K562 (cell line): ENCODE measurements at regions not wholly inside any gene's neighbourhood (a gene's known extent, or its start where the extent isn't known, plus 50 kb on each side); places are given as distances from the start of the nearest gene placed in this dataset.

ENCODE experiments used
- CBFA2T3 ChIP-seq: fragments of 450-650 bp; IDR thresholded peaks from 2 replicates; pipeline ENCODE4 v1.6.1; 2017
- CCNT2 ChIP-seq: IDR thresholded peaks from 2 replicates; pipeline ENCODE4 v1.6.1; 2011; ENCODE audit warnings: borderline replicate concordance, low read depth, mild to moderate bottlenecking, moderate library complexity, mixed read lengths, low read length; ENCODE audit not compliant: insufficient read length; ENCODE audit errors: extremely low read depth
- CREB1 ChIP-seq, 2 experiments: sonication (generic) in 1 of 2; formaldehyde crosslinking in 1 of 2; IDR thresholded peaks; 2 replicates each; pipeline versions ENCODE4 v1.6.1 to v1.8.0; 2012 to 2022; ENCODE audit warnings: inconsistent platforms in 1 of 2, mild to moderate bottlenecking in 1 of 2, missing genetic modification reagents in 1 of 2, moderate library complexity in 1 of 2
- DPF2 ChIP-seq: fragments of 450-650 bp; IDR thresholded peaks from 2 replicates; pipeline ENCODE4 v1.6.1; 2016
- GATA2 ChIP-seq: sonication (generic); formaldehyde crosslinking; IDR thresholded peaks from 2 replicates; pipeline ENCODE4 v1.4.0; 2020; ENCODE audit warnings: mild to moderate bottlenecking, missing genetic modification reagents
- MIER1 ChIP-seq: fragments of 450-650 bp; IDR thresholded peaks from 2 replicates; pipeline ENCODE4 v1.6.1; 2016; ENCODE audit warnings: antibody characterized with exemption, mild to moderate bottlenecking, low read depth
- NCOA1 ChIP-seq: fragments of 450-650 bp; IDR thresholded peaks from 2 replicates; pipeline ENCODE4 v1.6.1; 2016; ENCODE audit warnings: low read depth
- NEUROD1 ChIP-seq: fragments of 150-350 bp; IDR thresholded peaks from 2 replicates; pipeline ENCODE4 v1.6.1; 2014; ENCODE audit warnings: borderline replicate concordance, low read length, low read depth; ENCODE audit not compliant: partially characterized antibody
- RAD21 ChIP-seq, 2 experiments: fragments of 250-450 bp in 1 of 2; fragments of 450-650 bp in 1 of 2; sonication (Bioruptor Pico) in 1 of 2; formaldehyde crosslinking in 1 of 2; IDR thresholded peaks in 1 of 2; conservative IDR thresholded peaks in 1 of 2; 2 replicates each; pipeline versions ENCODE4 v1.4.0 to v1.8.0; 2020 to 2022; ENCODE audit warnings: mild to moderate bottlenecking in 2 of 2, moderate library complexity in 1 of 2
- SIRT6 ChIP-seq: IDR thresholded peaks from one replicate; pipeline ENCODE4 v1.6.1; 2012; ENCODE audit warnings: low read depth, mild to moderate bottlenecking, control low read depth, inconsistent platforms, low read length, moderate library complexity
- SMAD2 ChIP-seq: fragments of 150-350 bp; IDR thresholded peaks from 2 replicates; pipeline ENCODE4 v1.6.1; 2014; ENCODE audit warnings: low read depth, mild to moderate bottlenecking, low read length
- TAF9B ChIP-seq: fragments of 450-650 bp; IDR thresholded peaks from 2 replicates; pipeline ENCODE4 v1.6.1; 2018; ENCODE audit warnings: mild to moderate bottlenecking; ENCODE audit not compliant: partially characterized antibody
- ZFPM2 ChIP-seq: fragments of 250-450 bp; sonication (Bioruptor Pico); IDR thresholded peaks from 2 replicates; pipeline ENCODE4 v1.5.1; 2022; ENCODE audit warnings: mild to moderate bottlenecking
- ZFX ChIP-seq: sonication (generic); formaldehyde crosslinking; IDR thresholded peaks from 2 replicates; pipeline ENCODE4 v1.8.0; 2022; ENCODE audit warnings: mild to moderate bottlenecking, missing genetic modification reagents, moderate library complexity
- ZNF407 ChIP-seq: fragments of 450-650 bp; IDR thresholded peaks from 2 replicates; pipeline ENCODE4 v1.6.1; 2016; ENCODE audit warnings: low read depth
- ZNF512 ChIP-seq: IDR thresholded peaks from 2 replicates; pipeline ENCODE4 v1.6.1; 2016; ENCODE audit warnings: missing genetic modification characterization, missing compliant biosample characterization
- ZSCAN32 ChIP-seq: fragments of 450-650 bp; formaldehyde crosslinking; IDR thresholded peaks from 2 replicates; pipeline ENCODE4 v1.4.0; 2020; ENCODE audit warnings: mild to moderate bottlenecking, moderate library complexity

DNA sequence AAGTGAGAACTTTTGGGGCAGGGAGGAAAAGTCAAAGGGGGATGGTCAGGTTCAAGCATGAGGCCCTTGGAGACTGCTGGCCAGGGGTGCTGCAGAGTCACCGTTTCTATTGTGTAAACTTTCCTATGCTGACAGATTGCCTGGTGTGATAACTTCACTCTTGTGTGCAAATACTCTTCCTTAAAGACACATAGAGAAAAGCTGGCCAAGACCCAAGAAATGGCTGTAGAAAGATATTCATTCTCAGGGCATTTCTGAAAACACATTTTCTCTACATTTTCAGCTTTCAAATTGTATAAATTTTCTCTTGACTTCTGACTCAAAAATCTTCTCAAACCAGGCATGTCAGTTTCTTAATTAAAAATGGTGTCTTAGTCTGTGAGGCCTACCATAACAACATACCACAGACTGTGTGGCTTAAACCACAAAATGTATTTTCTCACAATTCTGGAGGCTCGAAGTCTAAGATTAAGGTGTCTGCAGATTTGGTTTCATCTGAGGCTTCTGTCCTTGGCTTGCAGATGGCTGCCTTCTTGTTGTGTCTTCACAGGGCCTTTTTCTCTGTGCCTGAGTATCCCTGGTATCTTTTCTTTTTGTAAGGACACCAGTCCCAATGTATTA lies 304.5 kb downstream of the KCNRG start (continued):
- TF ChIP-seq RAD21 (CRISPR knock-in tag; conservative IDR thresholded peaks at IDR 0.05 in 1 of 2, IDR thresholded peaks at IDR 0.05 in 1 of 2) = 0 out of 4 replicates have a peak, but pooled peaks of 1 of the 2 experiments have one; percentile 18
- peak; percentile 45 for TF ChIP-seq CBFA2T3
- no peak for TF ChIP-seq NCOA1
- TF ChIP-seq TAF9B = peak; percentile 23
- no peak for TF ChIP-seq ZNF407
- TF ChIP-seq GATA2 (CRISPR knock-in tag) = peak; percentile 73
- no peak for TF ChIP-seq ZFPM2 (CRISPR knock-in tag)
- peak; percentile 71 for TF ChIP-seq DPF2
- peak; percentile 37; the same call in 1 of the 2 replicates for TF ChIP-seq ZFX
- no peak for TF ChIP-seq CREB1 (IDR thresholded peaks at IDR 0.05)
- TF ChIP-seq CREB1 (CRISPR knock-in tag; IDR thresholded peaks at IDR 0.05) = no peak
- TF ChIP-seq NEUROD1 = peak; percentile 28
- no peak for TF ChIP-seq ZSCAN32 (CRISPR knock-in tag)
- TF ChIP-seq ZNF512 = no peak
- no peak for TF ChIP-seq SIRT6
- TF ChIP-seq MIER1 = no peak
- peak; percentile 35 for TF ChIP-seq CCNT2
- TF ChIP-seq SMAD2 = no peak
- TF ChIP-seq, all 486 proteins: peak for 52
